ENCODE measurements at regions not wholly inside any gene's neighbourhood (a gene's known extent, or its start where the extent isn't known, plus 50 kb on each side); places are given as distances from the start of the nearest gene placed in this dataset.

- no peak for TF ChIP-seq CTCF (conservative IDR thresholded peaks at IDR 0.05)
- no peak for TF ChIP-seq EZH2 (IDR thresholded peaks at IDR 0.05; ENCODE audit: low read depth)
Measured at GRCh38 chr14:87113286-87113685, 879.7 kb downstream of the GALC start.

All from PC-9 (cell line).